ENCODE measurements at regions not wholly inside any gene's neighbourhood (a gene's known extent, or its start where the extent isn't known, plus 50 kb on each side); places are given as distances from the start of the nearest gene placed in this dataset.

DNA sequence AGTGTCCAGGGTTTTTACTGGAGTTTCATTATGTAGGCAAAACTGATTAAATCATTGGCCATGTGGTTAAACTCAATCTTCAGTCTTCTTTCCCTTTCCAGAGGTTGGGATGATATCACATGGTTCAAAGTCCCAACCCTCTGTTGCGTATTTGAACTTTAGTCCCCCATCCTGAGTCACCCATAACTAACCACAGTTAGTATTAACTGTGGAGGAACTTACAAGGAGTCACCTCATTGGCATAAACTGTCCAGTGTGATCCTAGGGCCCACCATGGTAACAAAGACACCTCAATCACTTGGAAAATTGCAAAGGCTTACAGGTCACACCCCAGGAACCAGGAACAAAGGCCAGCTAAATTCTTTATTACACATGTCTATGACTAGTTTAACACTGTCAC lies 188.5 kb downstream of the COX7C start:
- peaks cover 3% of the 10 kb centered on the region for H3K36me3 ChIP-seq
- H3K9ac ChIP-seq = no peak overlapping the region
- H3K27ac ChIP-seq = no peak overlapping the region
- no peaks in the 10 kb centered on the region for H3K4me1 ChIP-seq
- no peaks in the 10 kb centered on the region for H3K27me3 ChIP-seq
- H3K4me2 ChIP-seq = no peak overlapping the region
- H3K27ac Mint-ChIP-seq = no peak overlapping the region
- H3K36me3 Mint-ChIP-seq = no peaks in the 10 kb centered on the region
- TF ChIP-seq, protein P1, sequence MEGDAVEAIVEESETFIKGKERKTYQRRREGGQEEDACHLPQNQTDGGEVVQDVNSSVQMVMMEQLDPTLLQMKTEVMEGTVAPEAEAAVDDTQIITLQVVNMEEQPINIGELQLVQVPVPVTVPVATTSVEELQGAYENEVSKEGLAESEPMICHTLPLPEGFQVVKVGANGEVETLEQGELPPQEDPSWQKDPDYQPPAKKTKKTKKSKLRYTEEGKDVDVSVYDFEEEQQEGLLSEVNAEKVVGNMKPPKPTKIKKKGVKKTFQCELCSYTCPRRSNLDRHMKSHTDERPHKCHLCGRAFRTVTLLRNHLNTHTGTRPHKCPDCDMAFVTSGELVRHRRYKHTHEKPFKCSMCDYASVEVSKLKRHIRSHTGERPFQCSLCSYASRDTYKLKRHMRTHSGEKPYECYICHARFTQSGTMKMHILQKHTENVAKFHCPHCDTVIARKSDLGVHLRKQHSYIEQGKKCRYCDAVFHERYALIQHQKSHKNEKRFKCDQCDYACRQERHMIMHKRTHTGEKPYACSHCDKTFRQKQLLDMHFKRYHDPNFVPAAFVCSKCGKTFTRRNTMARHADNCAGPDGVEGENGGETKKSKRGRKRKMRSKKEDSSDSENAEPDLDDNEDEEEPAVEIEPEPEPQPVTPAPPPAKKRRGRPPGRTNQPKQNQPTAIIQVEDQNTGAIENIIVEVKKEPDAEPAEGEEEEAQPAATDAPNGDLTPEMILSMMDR (IDR thresholded peaks at IDR 0.05) = no peak
- TF ChIP-seq EZH2 (IDR thresholded peaks at IDR 0.05) (no peak), EZH2phosphoT487 (IDR thresholded peaks at IDR 0.05) (no peak)
- H3F3A ChIP-seq (ENCODE audit: low read depth) = no peaks in the 10 kb centered on the region
- no peaks in the 10 kb centered on the region for H3K27me3 Mint-ChIP-seq (ENCODE audit: insufficient read depth, low read depth)
- no peak overlapping the region for H3K4me3 Mint-ChIP-seq
- no peak for DNase-seq (ENCODE audit: low spot score)
- H3K4me1 Mint-ChIP-seq = no peaks in the 10 kb centered on the region
- no peak overlapping the region for H2AFZ ChIP-seq (replicated peaks)
- H3K9me3 ChIP-seq (ENCODE audit: low read depth) = no peaks in the 10 kb centered on the region
- H4K20me1 ChIP-seq (ENCODE audit: low read depth) = no peaks in the 10 kb centered on the region
- peaks cover 3% of the 10 kb centered on the region for H3K9me3 Mint-ChIP-seq
- H3K79me2 ChIP-seq (ENCODE audit: low read depth) = no peaks in the 10 kb centered on the region
- H3K4me3 ChIP-seq = no peak overlapping the region

DNA sequence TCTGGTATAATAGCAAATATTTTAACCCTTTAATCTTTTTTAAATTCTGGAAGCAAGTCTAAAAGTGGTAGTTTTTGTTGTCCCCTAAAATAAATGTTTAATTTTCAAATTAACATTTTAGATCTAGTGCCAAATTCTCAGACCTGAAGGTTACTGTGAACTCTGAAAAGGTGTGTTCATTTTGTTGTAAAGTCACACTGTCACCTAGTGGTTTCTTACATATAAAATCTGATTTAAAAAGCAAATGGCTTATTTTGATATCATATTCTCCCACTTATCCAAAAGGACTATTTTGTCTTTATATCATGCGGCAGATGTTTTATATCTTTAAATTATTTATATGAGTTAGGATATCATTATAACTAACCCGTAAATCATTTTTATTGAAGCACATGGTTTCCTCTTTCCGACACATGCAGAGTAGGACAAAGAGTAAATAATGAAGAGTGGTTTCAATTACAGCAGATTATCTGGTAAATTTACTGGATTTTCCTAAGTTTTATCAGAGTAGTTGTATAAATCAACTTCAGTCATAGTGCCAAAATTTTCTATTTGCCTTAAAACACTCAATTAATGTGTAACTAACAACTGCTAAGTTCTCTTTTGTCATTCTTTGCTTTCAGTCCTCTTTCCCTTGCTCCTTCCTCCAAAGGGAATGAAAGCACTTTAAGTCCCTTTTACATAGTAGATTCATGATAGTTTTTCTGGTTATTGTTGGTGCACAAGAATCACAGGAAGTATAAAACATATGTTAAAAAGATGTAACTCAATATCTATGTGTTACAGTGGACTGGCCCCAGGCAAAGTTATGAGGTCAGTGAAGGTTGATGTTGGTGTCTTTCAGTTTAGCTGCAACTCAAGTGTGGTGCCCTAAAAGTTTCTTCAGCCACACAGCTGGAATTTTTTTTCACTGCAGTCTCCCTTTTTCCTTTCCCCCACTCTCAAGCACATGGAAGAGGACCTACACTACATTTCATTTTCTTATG lies 189.6 kb downstream of the COX7C start:
- Mint-ChIP-seq H3K9me3 (peaks cover 3% of the 10 kb centered on the region), H3K4me1 (no peaks in the 10 kb centered on the region), H3K27ac (no peak overlapping the region), H3K36me3 (no peaks in the 10 kb centered on the region), H3K4me3 (no peak overlapping the region), H3K27me3 (ENCODE audit: insufficient read depth, low read depth) (no peaks in the 10 kb centered on the region)
- Histone ChIP-seq H3K36me3 (peaks cover 3% of the 10 kb centered on the region), H3K9me3 (ENCODE audit: low read depth) (no peaks in the 10 kb centered on the region), H3F3A (ENCODE audit: low read depth) (no peaks in the 10 kb centered on the region), H3K27ac (no peak overlapping the region), H3K4me1 (no peaks in the 10 kb centered on the region), H3K79me2 (ENCODE audit: low read depth) (no peaks in the 10 kb centered on the region), H3K27me3 (no peaks in the 10 kb centered on the region), H3K9ac (no peak overlapping the region), H3K4me2 (no peak overlapping the region), H2AFZ (replicated peaks) (no peak overlapping the region), H3K4me3 (no peak overlapping the region), H4K20me1 (ENCODE audit: low read depth) (no peaks in the 10 kb centered on the region)
- TF ChIP-seq, protein P1 (IDR thresholded peaks at IDR 0.05) = peak; percentile 21
- TF ChIP-seq EZH2 (IDR thresholded peaks at IDR 0.05) = no peak
- DNase-seq (ENCODE audit: low spot score) = no peak

DNA sequence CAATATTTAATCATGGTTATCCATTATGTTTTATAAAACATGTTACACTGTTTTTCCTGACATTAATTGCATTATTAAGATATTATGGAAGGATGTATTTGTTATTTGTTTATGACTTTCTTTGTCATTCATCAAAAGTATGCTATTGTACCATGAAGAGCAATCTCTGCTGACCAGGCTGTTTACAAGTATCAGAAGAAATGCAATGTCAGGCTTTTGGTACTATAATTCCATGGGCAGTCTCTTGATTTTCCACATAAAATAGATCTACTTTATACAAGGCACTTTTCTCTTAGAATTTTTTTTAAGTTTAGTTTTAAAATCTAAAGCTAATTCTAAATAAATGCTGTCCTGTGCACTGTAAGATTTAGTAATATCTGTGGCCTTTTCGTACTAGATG lies 196.6 kb downstream of the COX7C start:
- H3K36me3 ChIP-seq = no peaks in the 10 kb centered on the region
- H3K4me3 ChIP-seq = no peak overlapping the region
- H4K20me1 ChIP-seq (ENCODE audit: low read depth) = no peaks in the 10 kb centered on the region
- H3K27ac Mint-ChIP-seq = no peak overlapping the region
- H3K27ac ChIP-seq = no peak overlapping the region
- H3F3A ChIP-seq (ENCODE audit: low read depth) = no peaks in the 10 kb centered on the region
- no peaks in the 10 kb centered on the region for H3K27me3 Mint-ChIP-seq (ENCODE audit: insufficient read depth, low read depth)
- H3K4me1 Mint-ChIP-seq = peaks cover 2% of the 10 kb centered on the region
- TF ChIP-seq EZH2 (IDR thresholded peaks at IDR 0.05) (no peak), EZH2phosphoT487 (IDR thresholded peaks at IDR 0.05) (no peak)
- TF ChIP-seq, protein P1 (IDR thresholded peaks at IDR 0.05) = no peak
- no peak overlapping the region for H2AFZ ChIP-seq (replicated peaks)
- H3K9ac ChIP-seq = no peak overlapping the region
- no peaks in the 10 kb centered on the region for H3K27me3 ChIP-seq
- H3K4me1 ChIP-seq = no peaks in the 10 kb centered on the region
- H3K4me2 ChIP-seq = no peak overlapping the region
- H3K9me3 Mint-ChIP-seq = no peaks in the 10 kb centered on the region
- H3K4me3 Mint-ChIP-seq = no peak overlapping the region
- no peaks in the 10 kb centered on the region for H3K79me2 ChIP-seq (ENCODE audit: low read depth)
- DNase-seq (ENCODE audit: low spot score) = no peak
- H3K9me3 ChIP-seq (ENCODE audit: low read depth) = no peaks in the 10 kb centered on the region
- H3K36me3 Mint-ChIP-seq = no peaks in the 10 kb centered on the region
